GM18870 (cell line): ENCODE measurements at regions not wholly inside any gene's neighbourhood (a gene's known extent, or its start where the extent isn't known, plus 50 kb on each side); places are given as distances from the start of the nearest gene placed in this dataset.

Experiments
- ATAC-seq: cut with Tn5 transposase; IDR thresholded peaks from one replicate; pipeline ENCODE4 v1.9.1; 2021; ENCODE audit warnings: moderate library complexity; ENCODE audit not compliant: unreplicated experiment

- ATAC-seq, result no peak
These were observed 90.7 kb upstream of the IL12B start for GRCh38 chr5:159420940-159421339.

GRCh38 chr5:159422361-159422760 is 92.1 kb upstream of the IL12B start:
- ATAC-seq, result no peak

- no peak for ATAC-seq
These were observed 92.6 kb upstream of the IL12B start for GRCh38 chr5:159422910-159423309.

- no peak for ATAC-seq
These were observed 93.8 kb upstream of the IL12B start for GRCh38 chr5:159424123-159424522.

- no peak for ATAC-seq
These were observed 96.4 kb upstream of the IL12B start for GRCh38 chr5:159426694-159427093.

- ATAC-seq, result peak; percentile 79
These were observed 97.1 kb upstream of the IL12B start for GRCh38 chr5:159427180-159428012.

GRCh38 chr5:159430361-159431012 is 100.2 kb upstream of the IL12B start:
- ATAC-seq, result no peak

- no peak for ATAC-seq
These were observed 105.6 kb upstream of the IL12B start for GRCh38 chr5:159435855-159436254.

GRCh38 chr5:159438092-159438491 is 107.8 kb upstream of the IL12B start:
- no peak for ATAC-seq

- no peak for ATAC-seq
These were observed 108.7 kb upstream of the IL12B start for GRCh38 chr5:159439002-159439401.

GRCh38 chr5:159440235-159440634 is 109.9 kb upstream of the IL12B start:
- no peak for ATAC-seq

- ATAC-seq, result no peak
These were observed 110.7 kb upstream of the IL12B start for GRCh38 chr5:159440968-159441367.

GRCh38 chr5:159441441-159441840 is 111.2 kb upstream of the IL12B start:
- no peak for ATAC-seq

GRCh38 chr5:159442206-159442850 is 112.0 kb upstream of the IL12B start:
- ATAC-seq, result no peak

GRCh38 chr5:159444441-159445082 is 114.3 kb upstream of the IL12B start:
- ATAC-seq, result no peak

GRCh38 chr5:159447116-159447515 is 116.8 kb upstream of the IL12B start:
- no peak for ATAC-seq

- no peak for ATAC-seq
These were observed 118.6 kb upstream of the IL12B start for GRCh38 chr5:159448841-159449407.

- ATAC-seq, result no peak
These were observed 119.6 kb upstream of the IL12B start for GRCh38 chr5:159449925-159450324.

- no peak for ATAC-seq
These were observed 120.1 kb upstream of the IL12B start for GRCh38 chr5:159450417-159450816.

- ATAC-seq, result no peak
These were observed 121.1 kb upstream of the IL12B start for GRCh38 chr5:159451197-159452052.
